HG03432 (cell line): ENCODE measurements at regions not wholly inside any gene's neighbourhood (a gene's known extent, or its start where the extent isn't known, plus 50 kb on each side); places are given as distances from the start of the nearest gene placed in this dataset.

Source experiments
- ATAC-seq: cut with Tn5 transposase; IDR thresholded peaks from one replicate; pipeline ENCODE4 v1.9.1; 2021; ENCODE audit warnings: mild to moderate bottlenecking, moderate library complexity; ENCODE audit not compliant: unreplicated experiment

- ATAC-seq = no peak
These were observed 59.4 kb upstream of the SLC7A11 start for GRCh38 chr4:138301536-138301935.

DNA sequence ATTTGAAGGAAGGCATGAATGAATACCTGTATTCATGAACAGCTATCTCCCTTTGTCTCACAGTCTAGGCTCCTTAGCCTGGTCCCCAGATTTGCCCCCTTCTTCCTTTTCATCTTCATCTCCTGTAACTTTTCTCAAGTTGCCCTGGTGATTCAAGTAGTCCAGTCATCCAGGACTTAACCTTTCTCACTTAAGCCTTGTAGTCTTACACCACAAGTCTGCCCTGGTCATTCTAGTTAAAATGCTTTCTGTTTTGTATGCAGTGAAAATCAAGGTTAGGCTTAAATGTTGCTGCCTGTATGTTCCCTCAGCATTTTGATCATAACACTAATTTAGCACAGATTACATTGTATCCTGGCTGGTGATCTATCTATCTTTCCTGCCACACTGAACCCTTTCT, 58.5 kb upstream of the SLC7A11 start:
- no peak for ATAC-seq

DNA sequence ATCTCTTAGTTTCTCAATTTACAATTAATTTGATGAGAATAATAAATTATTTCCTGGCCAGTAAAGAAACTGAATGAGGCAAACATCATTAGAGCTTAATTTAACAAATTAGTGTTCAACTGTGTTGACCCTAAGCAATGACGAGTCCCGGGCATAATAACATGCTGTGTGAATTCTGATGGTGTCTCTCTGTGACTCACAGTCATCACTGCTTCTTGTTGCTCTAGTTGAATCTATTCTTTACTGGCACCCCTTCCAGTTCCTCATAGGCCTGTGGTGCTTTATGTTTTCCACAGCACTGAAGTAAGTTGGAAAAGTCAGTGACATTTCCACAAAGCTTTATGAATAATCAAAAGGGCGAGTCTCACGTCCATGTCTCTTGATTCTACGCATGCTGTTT, 57.7 kb upstream of the SLC7A11 start:
- no peak for ATAC-seq

DNA sequence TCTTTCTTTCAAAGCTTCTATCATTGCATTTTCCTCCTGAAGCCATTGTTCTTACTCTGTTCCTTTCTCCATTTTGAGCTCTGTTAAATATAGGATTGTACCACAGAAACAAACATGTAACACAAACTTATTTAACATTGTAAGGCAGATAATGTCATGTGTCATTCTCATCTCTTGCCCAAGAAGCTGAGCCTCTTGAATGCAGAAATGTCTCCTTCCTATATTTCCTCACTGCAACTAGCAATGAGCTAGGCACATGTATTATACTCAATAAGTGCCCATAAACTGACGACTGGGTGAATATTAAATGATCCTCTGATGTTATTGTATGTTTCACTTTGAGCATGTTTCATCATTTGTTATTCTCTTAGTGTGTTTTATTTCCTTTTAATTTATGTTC, 56.7 kb upstream of the SLC7A11 start:
- ATAC-seq = no peak

- no peak for ATAC-seq
These were observed 56.3 kb upstream of the SLC7A11 start for GRCh38 chr4:138298431-138298830.

- no peak for ATAC-seq
These were observed 55.7 kb upstream of the SLC7A11 start for GRCh38 chr4:138297743-138298405.

- no peak for ATAC-seq
These were observed 50.2 kb upstream of the SLC7A11 start for GRCh38 chr4:138292321-138292720.
